Motor neuron (in vitro differentiated cells): ENCODE measurements at regions not wholly inside any gene's neighbourhood (a gene's known extent, or its start where the extent isn't known, plus 50 kb on each side); places are given as distances from the start of the nearest gene placed in this dataset.
"Not testable (repeated sequence)": the region's sequence is repeated elsewhere in the genome, so short reads cannot be mapped to it uniquely, and the experiment has no call there.

Experiments
- ATAC-seq, 8 experiments: fragments of 200-7000 bp; cut with Tn5 transposase; replicated peaks in 6 of 8; 2 replicates each; pipeline ENCODE4 v1.8.0; 2021; ENCODE audit warnings: mild to moderate bottlenecking in 8 of 8, moderate library complexity in 8 of 8
- H3K27ac ChIP-seq, 2 donors: fragments of 250-450 bp; sonication (Bioruptor Pico); 2 replicates each; pipeline ENCODE4 v1.9.0; 2021; ENCODE audit warnings: antibody characterized with exemption in 2 of 2, mild to moderate bottlenecking in 2 of 2, moderate library complexity in 1 of 2
- H3K4me1 ChIP-seq, 2 donors: fragments of 250-450 bp; sonication (Bioruptor Pico); replicated peaks in 1 of 2; 2 replicates each; pipeline ENCODE4 v1.6.1; 2021; ENCODE audit warnings: antibody characterized with exemption in 2 of 2, mild to moderate bottlenecking in 2 of 2, moderate library complexity in 1 of 2
- H3K4me3 ChIP-seq, 5 donors: fragments of 250-450 bp; sonication (Bioruptor Pico); 2 replicates each; pipeline ENCODE4 v1.9.0; 2021; ENCODE audit warnings: antibody characterized with exemption in 5 of 5, mild to moderate bottlenecking in 5 of 5, moderate library complexity in 4 of 5
- WGBS, 10 experiments: fragments of 450-650 bp; shearing (Covaris generic); methylation state at CpG; one replicate each; pipeline ENCODE4 v1.0.0; 2022; 5-methylcytosine and 5-hydroxymethylcytosine counted together
- in situ Hi-C, 9 experiments: fragments of 400-800 bp; cut with MboI; loops; one replicate each; pipeline ENCODE4 v1.15.0; 2021; ENCODE audit warnings: low sequenced_read_pairs in 9 of 9, low pct_unique_long_range_greater_than_20kb in 2 of 9; ENCODE audit not compliant: unreplicated experiment in 9 of 9

DNA sequence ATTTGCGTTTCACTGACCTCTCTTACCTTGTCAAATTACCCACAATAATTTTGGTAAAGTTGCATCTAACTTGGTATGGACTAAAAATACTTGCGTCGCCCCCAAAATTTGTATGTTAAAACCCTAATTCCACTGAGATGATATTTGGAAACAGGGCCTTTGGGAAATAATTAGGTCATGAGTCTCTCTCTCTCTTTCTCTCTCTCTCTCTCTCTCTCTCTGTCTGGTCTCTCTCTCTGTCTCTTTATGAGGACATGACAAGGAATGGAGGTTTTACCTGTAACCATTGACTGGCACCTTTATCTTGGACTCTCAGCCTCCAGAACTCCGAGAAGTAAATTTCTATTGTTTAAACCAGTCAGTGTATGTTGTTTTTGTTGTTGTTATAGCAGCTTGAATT, 111.5 kb upstream of the BDP1 start:
- no CpG with 5 or more reads among the region's 4 CpGs for WGBS, 10 experiments
- H3K27ac ChIP-seq, in situ Hi-C loops: not testable (repeated sequence)

DNA sequence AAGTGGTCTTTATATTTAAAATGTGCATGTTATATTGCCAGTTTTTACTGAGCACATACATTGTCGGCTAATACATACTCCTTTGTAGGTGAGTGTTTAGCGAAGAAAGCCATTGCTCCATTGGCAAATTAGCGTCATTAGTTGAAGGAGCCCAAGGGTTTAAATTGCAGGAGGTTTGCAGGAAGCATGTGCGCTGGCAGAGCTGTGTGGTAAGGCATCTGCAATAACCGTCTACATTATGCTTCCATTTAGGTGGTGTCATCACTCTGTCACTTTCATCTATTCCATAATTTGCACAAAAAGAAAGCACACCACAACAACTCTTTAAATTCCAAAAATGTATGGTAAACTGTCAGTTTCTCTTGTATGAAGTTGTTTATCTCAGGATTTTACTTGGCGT, 82.8 kb upstream of the BDP1 start:
- H3K4me3 ChIP-seq, H3K27ac ChIP-seq, in situ Hi-C loops, ATAC-seq, H3K4me1 ChIP-seq: not testable (repeated sequence)
- 80% methylated on average over 1 of the region's 6 CpGs; no CpG with 5 or more reads in 9 of the 10 experiments for WGBS, 10 experiments

More for the DNA sequence above, 111.5 kb upstream of the BDP1 start:
- not testable (repeated sequence) for H3K4me3 ChIP-seq, ATAC-seq, H3K4me1 ChIP-seq

DNA sequence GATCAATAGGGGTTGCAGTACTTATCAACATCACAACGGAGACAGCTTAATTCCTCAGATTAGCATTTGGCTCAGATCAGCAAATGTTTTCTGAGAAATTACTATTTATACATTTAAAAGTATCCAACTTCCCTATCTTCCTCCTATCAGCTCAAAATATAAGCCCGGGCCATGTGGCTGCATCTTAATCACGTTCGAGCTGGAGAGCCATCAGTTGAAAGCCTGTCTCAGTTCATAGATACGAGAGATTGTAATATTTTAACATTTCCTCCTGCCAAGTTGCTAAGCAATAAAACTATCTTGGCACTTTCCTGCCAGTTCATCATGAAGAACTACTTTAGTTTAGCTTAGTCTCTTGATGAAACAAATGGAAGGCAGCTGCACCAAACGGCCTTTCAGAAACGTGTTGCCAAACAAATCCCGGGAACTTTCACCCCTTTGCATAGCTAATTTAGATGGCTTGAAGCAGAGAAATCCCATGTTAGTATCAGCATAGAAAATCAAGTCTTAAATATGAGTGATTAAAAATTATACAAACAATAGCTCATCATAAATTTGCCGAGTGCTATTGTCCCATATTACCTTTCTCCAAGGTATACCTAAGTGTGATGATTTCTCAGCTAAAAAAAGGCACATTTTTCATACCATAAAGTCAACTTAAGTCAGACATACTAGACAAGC, 82.3 kb upstream of the BDP1 start:
- ATAC-seq, in situ Hi-C loops, H3K4me1 ChIP-seq, H3K27ac ChIP-seq, H3K4me3 ChIP-seq: not testable (repeated sequence)
- WGBS, 10 experiments, result 13 to 100% (median 67%) methylated on average over 1 to 5 of the region's 9 CpGs; no CpG with 5 or more reads in 5 of the 10 experiments

DNA sequence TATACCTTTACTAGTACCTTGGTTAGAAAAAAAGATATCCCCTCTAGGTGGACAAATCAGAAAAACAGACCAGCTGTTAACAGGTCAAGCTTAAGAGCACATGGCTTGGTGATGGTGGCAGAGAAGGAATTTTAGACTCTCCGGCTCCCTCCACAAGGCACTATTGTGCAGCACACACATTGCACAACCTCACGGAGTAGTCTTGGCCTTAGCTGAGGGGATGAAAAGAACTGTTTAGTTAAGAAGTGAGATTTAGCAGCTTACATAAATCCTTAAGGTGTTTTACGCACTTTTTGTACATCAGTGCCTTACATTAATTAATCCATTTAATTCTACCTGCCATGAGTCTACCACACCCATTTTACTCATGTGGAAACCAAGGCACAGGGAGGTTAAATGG, 71.2 kb upstream of the BDP1 start:
- peaks cover under 1 to 12% of the 10 kb centered on the region in 2 donors for H3K4me1 ChIP-seq
- in situ Hi-C loops, H3K27ac ChIP-seq, ATAC-seq, H3K4me3 ChIP-seq: not testable (repeated sequence)
- WGBS, 10 experiments, result 80 to 100% (median 100%) methylated on average over 1 to 3 of the region's 3 CpGs; no CpG with 5 or more reads in 3 of the 10 experiments

DNA sequence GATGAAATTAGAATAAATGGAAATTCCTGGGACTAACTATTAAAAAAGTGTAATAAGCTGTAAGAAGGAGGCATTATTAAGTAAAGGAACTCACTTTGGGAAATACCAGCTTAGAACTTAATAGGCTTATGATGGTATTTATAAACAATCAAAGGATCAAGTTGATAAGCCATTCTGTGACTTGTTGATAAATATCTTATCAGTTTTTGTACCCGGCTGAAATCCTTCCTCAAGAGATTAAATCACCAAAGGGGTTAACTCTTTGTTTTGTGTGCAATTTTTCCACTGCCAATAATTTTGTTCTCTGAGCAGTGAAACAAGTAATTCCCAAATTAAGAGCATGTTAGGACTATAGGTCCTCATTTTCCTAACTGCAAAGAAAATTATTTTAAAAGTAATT, 70.7 kb upstream of the BDP1 start:
- ATAC-seq, result no peak
- in situ Hi-C loops, result no loop called here

DNA sequence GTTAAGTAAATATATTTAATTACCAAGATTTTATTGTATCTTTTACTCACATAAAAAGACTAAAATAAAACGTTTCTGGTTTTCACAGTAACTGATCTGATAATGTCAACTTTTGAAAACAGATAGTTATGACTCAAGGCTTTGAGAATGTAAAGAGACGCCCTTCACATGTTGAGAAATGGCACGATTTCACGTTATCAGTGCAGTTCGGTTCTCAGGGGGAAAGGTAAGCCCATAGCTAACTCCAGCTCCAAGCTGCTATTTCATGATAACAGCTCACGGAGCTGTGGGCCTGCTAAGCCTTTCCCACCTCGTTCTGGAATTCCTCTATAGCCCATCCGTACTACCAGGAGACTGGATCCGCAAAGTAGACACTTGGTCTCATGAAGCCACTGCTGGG, 70.2 kb upstream of the BDP1 start:
- H3K4me3 ChIP-seq, ATAC-seq, in situ Hi-C loops, H3K27ac ChIP-seq: not testable (repeated sequence)
- 36 to 100% (median 81%) methylated on average over 2 to 4 of the region's 9 CpGs; no CpG with 5 or more reads in 2 of the 10 experiments for WGBS, 10 experiments
- peaks cover 7 to 22% of the 10 kb centered on the region in 2 donors for H3K4me1 ChIP-seq

More for the DNA sequence above, 70.7 kb upstream of the BDP1 start:
- WGBS, 10 experiments, result 9 to 100% (median 90%) methylated on average over 1 of the region's 1 CpG
- Histone ChIP-seq H3K4me3 (no peak overlapping the region), H3K27ac (no peak overlapping the region), H3K4me1 (peaks cover 3 to 17% of the 10 kb centered on the region in 2 donors)

DNA sequence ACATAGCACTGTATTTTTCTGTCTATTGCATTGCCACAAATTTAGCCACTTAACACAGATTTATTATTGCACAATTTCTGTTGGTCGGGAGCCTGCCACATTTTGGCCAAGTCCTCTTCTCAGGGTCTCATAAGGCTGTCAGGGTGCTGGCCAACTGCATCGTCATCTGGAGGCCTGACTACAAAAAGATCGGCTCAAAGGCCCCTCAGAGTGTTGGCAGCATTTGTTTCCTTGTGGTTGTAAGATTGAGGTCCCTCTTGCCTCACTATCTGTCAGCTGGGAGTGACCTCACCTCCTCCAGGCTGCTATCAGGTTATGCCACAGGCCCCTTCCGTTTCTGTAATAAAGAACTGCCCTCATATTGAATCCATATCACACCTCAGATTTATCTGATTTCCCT, 67.3 kb upstream of the BDP1 start:
- peak in 5 of 8 experiments; percentile 90 to 95 (median 92) for ATAC-seq
- H3K27ac ChIP-seq, result peak overlapping the region; percentile 7 to 52
- H3K4me1 ChIP-seq, result peaks cover 23 to 37% of the 10 kb centered on the region in 2 donors
- H3K4me3 ChIP-seq, in situ Hi-C loops: not testable (repeated sequence)
- WGBS, 10 experiments, result 8 to 60% (median 30%) methylated on average over 1 to 2 of the region's 4 CpGs; no CpG with 5 or more reads in 7 of the 10 experiments

DNA sequence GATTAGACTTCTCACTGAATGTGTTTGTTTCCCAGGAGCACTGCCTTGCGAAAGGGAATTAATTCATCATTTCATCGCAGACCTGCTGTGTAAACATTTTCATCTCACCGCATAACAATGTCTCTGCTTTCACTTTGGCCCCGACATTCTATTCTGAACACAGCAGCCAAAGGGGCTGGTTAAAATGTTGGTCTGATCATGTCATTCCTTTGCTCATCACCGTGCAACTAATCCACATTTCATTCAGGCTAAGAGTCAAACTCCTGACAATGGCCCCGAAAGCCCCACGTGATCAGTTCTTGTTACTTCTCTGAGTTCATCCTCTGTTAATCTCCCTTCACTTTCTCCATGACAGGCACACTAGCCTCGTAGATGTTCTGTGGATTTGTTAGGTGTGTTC, 57.1 kb upstream of the BDP1 start:
- 38% methylated on average over 1 to 2 of the region's 8 CpGs; no CpG with 5 or more reads in 8 of the 10 experiments for WGBS, 10 experiments
- in situ Hi-C loops, H3K4me3 ChIP-seq: not testable (repeated sequence)
- ATAC-seq, result peak in 6 of 8 experiments; percentile 27 to 94 (median 84)
- Histone ChIP-seq H3K27ac (peak overlapping the region in 1 of 2 donors; percentile 8), H3K4me1 (peaks cover 13 to 29% of the 10 kb centered on the region in 2 donors)

DNA sequence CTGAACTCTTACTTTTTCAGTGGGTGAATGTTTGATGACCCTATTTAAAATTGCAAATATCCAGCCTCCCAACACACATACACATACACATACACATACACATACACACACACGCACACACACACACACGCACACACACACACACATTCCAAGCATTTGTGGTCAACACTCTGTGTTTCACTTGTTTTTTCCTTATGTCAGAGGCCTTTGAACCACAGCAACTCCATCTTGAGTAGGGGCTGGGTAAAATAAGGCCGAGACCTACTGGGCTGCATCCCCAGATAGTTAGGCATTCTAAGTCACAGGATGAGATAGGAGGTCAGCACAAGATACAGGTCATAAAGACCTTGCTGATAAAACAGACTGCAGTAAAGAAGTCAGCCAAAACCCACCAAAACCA, 56.6 kb upstream of the BDP1 start:
- Histone ChIP-seq H3K4me1 (peaks cover 13 to 33% of the 10 kb centered on the region in 2 donors), H3K27ac (peak overlapping the region in 1 of 2 donors; percentile 8)
- in situ Hi-C loops, ATAC-seq, H3K4me3 ChIP-seq: not testable (repeated sequence)
- 60 to 85% methylated on average over 1 to 2 of the region's 3 CpGs; no CpG with 5 or more reads in 8 of the 10 experiments for WGBS, 10 experiments

DNA sequence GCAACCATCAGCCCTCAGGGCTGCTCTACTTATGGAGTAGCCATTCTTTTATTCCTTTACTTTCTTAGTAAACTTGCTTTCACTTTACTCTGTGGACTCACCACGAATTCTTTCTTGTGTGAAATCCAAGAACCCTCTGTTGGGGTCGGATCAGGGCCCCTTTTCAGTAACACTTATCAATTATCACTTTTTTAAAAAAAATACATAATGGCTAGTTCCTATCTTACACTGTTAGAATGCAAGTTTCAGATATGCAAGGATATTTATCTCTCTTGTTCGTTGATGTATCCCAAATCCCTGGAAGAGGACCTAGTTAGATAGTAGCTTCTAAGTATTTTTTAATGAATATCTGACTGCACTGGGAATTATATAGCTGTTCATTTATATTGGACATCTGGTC, 56.0 kb upstream of the BDP1 start:
- ATAC-seq, H3K27ac ChIP-seq, in situ Hi-C loops, H3K4me3 ChIP-seq: not testable (repeated sequence)
- no CpG with 5 or more reads among the region's 3 CpGs for WGBS, 10 experiments
- peaks cover 13 to 38% of the 10 kb centered on the region in 2 donors for H3K4me1 ChIP-seq

DNA sequence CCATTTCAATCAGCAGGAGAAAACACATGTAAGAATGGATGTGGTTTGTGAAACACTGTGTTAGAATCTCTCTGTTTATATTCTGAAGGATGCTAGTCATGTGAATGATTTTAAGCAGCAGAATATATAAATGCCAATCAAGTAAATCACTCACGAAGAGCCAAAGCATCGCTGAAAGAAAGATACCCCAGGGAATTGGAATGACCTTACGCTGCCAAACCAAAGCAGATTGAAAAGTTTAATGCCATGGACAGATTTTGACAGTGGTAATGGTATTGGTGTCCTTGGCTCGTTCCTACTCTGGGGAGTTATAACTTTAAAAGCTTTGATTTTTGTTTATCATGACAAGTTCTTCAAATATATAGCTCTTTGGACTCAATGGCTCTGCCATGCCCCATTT, 54.8 kb upstream of the BDP1 start:
- peaks cover 13 to 39% of the 10 kb centered on the region in 2 donors for H3K4me1 ChIP-seq
- peak in 1 of 8 experiments; percentile 22 for ATAC-seq
- WGBS, 10 experiments, result 13 to 80% (median 56%) methylated on average over 1 to 4 of the region's 4 CpGs; no CpG with 5 or more reads in 4 of the 10 experiments
- H3K4me3 ChIP-seq, in situ Hi-C loops, H3K27ac ChIP-seq: not testable (repeated sequence)

DNA sequence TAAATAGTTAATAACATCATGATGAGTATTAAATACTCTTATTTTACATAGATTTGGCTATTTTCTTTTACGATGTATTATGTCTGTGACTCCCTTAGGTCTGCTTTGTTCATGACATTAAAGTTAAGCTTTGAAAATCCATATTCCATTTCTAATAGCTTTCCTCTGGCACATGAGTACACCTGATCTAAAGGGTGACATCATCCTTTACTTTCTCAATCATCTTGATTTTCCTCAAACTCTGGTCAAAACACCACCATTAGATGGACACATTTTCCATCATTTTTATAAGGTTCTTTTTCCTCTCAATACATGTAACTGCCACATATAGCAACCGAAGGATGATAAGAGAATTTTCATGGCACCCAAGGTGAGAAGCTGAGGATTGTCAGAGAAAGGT, 54.3 kb upstream of the BDP1 start:
- 0 to 100% (median 84%) methylated on average over 1 to 2 of the region's 2 CpGs; no CpG with 5 or more reads in 2 of the 10 experiments for WGBS, 10 experiments
- H3K4me3 ChIP-seq, in situ Hi-C loops, ATAC-seq: not testable (repeated sequence)
- Histone ChIP-seq H3K4me1 (peaks cover 13 to 39% of the 10 kb centered on the region in 2 donors), H3K27ac (peak overlapping the region in 1 of 2 donors; percentile 52)

DNA sequence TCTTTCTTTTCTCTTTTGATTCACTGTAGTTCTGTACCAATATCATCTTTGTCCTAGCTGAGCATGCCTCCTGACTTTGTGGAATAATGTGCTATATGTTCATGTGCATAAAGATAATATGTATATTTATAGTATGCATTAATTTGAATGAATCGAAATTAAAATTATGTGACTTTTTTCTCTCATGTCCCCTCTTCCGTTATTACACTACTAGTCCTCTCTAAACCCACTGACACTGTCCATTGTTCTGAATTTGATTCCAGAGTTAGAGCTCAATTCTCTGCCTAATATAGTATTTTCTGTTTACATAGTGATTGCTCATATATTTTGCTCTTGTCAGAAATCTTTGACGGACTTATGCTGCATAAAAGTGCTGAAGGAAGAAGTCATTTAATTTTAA, 53.9 kb upstream of the BDP1 start:
- peak in 1 of 8 experiments; percentile 42 for ATAC-seq
- in situ Hi-C loops, result not testable (repeated sequence)

More for the DNA sequence above, 53.9 kb upstream of the BDP1 start:
- not testable (repeated sequence) for H3K4me3 ChIP-seq
- Histone ChIP-seq H3K4me1 (peaks cover 13 to 39% of the 10 kb centered on the region in 2 donors), H3K27ac (peak overlapping the region in 1 of 2 donors; percentile 52)
- 11 to 82% (median 26%) methylated on average over 1 to 3 of the region's 3 CpGs; no CpG with 5 or more reads in 6 of the 10 experiments for WGBS, 10 experiments
